Spleen (tissue), 7 donors: ENCODE measurements at regions not wholly inside any gene's neighbourhood (a gene's known extent, or its start where the extent isn't known, plus 50 kb on each side); places are given as distances from the start of the nearest gene placed in this dataset.

ENCODE experiments used
- CTCF ChIP-seq, 11 experiments: fragments of 200-600 bp in 7 of 11; fragments of 450-650 bp in 4 of 11; sonication (generic) in 4 of 11; IDR thresholded peaks in 8 of 11; conservative IDR thresholded peaks in 3 of 11; 1 replicate in 7 of 11; 2 replicates in 4 of 11; pipeline versions ENCODE4 v1.4.0 to v1.8.0; 2016 to 2021; ENCODE audit warnings: antibody characterized with exemption in 11 of 11, inconsistent platforms in 4 of 11, mild to moderate bottlenecking in 1 of 11
- POLR2A ChIP-seq, 3 donors: fragments of 450-650 bp; IDR thresholded peaks; one replicate each; pipeline ENCODE4 v1.5.1; 2017; ENCODE audit warnings: antibody characterized with exemption in 3 of 3, mild to moderate bottlenecking in 1 of 3
- donor health status: DM: no; HTN: no; CAD: no; lungs with moderate emphysema.
- donor health status: DM: no; HTN: no; CAD: no.
- donor health status: DM: no; HTN: no; CAD: no.

GRCh38 chrX:96373047-96373355, 311.6 kb upstream of the DIAPH2 start:
- TF ChIP-seq CTCF (IDR thresholded peaks at IDR 0.05 in 8 of 11, conservative IDR thresholded peaks at IDR 0.05 in 3 of 11) (no peak), POLR2A (IDR thresholded peaks at IDR 0.05) (no peak)
